Gastroesophageal sphincter (tissue), 3 donors: ENCODE measurements at regions not wholly inside any gene's neighbourhood (a gene's known extent, or its start where the extent isn't known, plus 50 kb on each side); places are given as distances from the start of the nearest gene placed in this dataset.

Source experiments
- CTCF ChIP-seq, 4 experiments: fragments of 200-600 bp in 2 of 4; fragments of 450-650 bp in 2 of 4; sonication (generic) in 1 of 4; IDR thresholded peaks; one replicate each; pipeline ENCODE4 v1.5.1; 2017 to 2019; ENCODE audit warnings: antibody characterized with exemption in 4 of 4, mild to moderate bottlenecking in 2 of 4, moderate library complexity in 2 of 4
- EP300 ChIP-seq: sonication (generic); formaldehyde crosslinking; IDR thresholded peaks from one replicate; pipeline ENCODE4 v1.6.1; 2017; ENCODE audit warnings: antibody characterized with exemption, mild to moderate bottlenecking
- POLR2A ChIP-seq, 2 donors: fragments of 450-650 bp; IDR thresholded peaks; one replicate each; pipeline ENCODE4 v1.6.1; 2017; ENCODE audit warnings: antibody characterized with exemption in 2 of 2, mild to moderate bottlenecking in 2 of 2, moderate library complexity in 1 of 2
- POLR2AphosphoS5 ChIP-seq: sonication (generic); formaldehyde crosslinking; IDR thresholded peaks from one replicate; pipeline ENCODE4 v1.6.1; 2017; ENCODE audit warnings: antibody characterized with exemption

- no peak for TF ChIP-seq POLR2A (IDR thresholded peaks at IDR 0.05)
- TF ChIP-seq CTCF (IDR thresholded peaks at IDR 0.05): peak in 2 of 4 experiments; percentile 4 to 29
- TF ChIP-seq POLR2AphosphoS5: peak; percentile 44
- TF ChIP-seq EP300: no peak
Observed at GRCh38 chr17:77372444-77373298, 231.9 kb downstream of the SEC14L1 start.
